HL-60/S4 treated with phorbol 12-myristate 13-acetate at 8.2 ng/mL for 4 days and 3 days (cell line): ENCODE measurements at regions not wholly inside any gene's neighbourhood (a gene's known extent, or its start where the extent isn't known, plus 50 kb on each side); places are given as distances from the start of the nearest gene placed in this dataset.

Experiments
- in situ Hi-C: fragments of 300-500 bp; cut with MboI; formaldehyde crosslinking; loops from 2 replicates; pipeline ENCODE4 v1.15.0; 2022; ENCODE audit warnings: low sequenced_read_pairs

- in situ Hi-C loops = no loop called here
Measured at GRCh38 chr2:196338440-196338839, 167.1 kb upstream of the STK17B start.

GRCh38 chr2:196341277-196341841 is 170.0 kb upstream of the STK17B start:
- in situ Hi-C loops = loop anchor here (10.0 kb wide), 1 partner anchor 217 kb away; no protein-coding TSS in a partner anchor

GRCh38 chr2:196344397-196344796 is 173.0 kb upstream of the STK17B start:
- in situ Hi-C loops = loop anchor here (10.0 kb wide), 1 partner anchor 220 kb away; no protein-coding TSS in a partner anchor

GRCh38 chr2:196353717-196354116 is 182.3 kb upstream of the STK17B start:
- in situ Hi-C loops = no loop called here

GRCh38 chr2:196354186-196354585 is 182.8 kb upstream of the STK17B start:
- in situ Hi-C loops = no loop called here

- in situ Hi-C loops = no loop called here
Measured at GRCh38 chr2:196356332-196356731, 185.0 kb upstream of the STK17B start.

GRCh38 chr2:196360650-196361049 is 189.3 kb upstream of the STK17B start:
- in situ Hi-C loops = no loop called here

GRCh38 chr2:196361606-196362326 is 190.4 kb upstream of the STK17B start:
- in situ Hi-C loops = no loop called here

- in situ Hi-C loops = no loop called here
Measured at GRCh38 chr2:196362973-196363549, 191.7 kb upstream of the STK17B start.

GRCh38 chr2:196365145-196365544 is 193.8 kb upstream of the STK17B start:
- in situ Hi-C loops = no loop called here

GRCh38 chr2:196365923-196366322 is 194.5 kb upstream of the STK17B start:
- in situ Hi-C loops = no loop called here

GRCh38 chr2:196367633-196368032 is 196.3 kb upstream of the STK17B start:
- in situ Hi-C loops = no loop called here

GRCh38 chr2:196368546-196369225 is 197.3 kb upstream of the STK17B start:
- in situ Hi-C loops = no loop called here

- in situ Hi-C loops = no loop called here
Measured at GRCh38 chr2:196369967-196370366, 198.6 kb upstream of the STK17B start.

GRCh38 chr2:196370381-196370780 is 199.0 kb upstream of the STK17B start:
- in situ Hi-C loops = no loop called here

GRCh38 chr2:196372276-196372809 is 201.0 kb upstream of the STK17B start:
- in situ Hi-C loops = no loop called here

GRCh38 chr2:196372811-196373664 is 201.7 kb upstream of the STK17B start:
- in situ Hi-C loops = no loop called here

- in situ Hi-C loops = no loop called here
Measured at GRCh38 chr2:196376984-196377877, 205.9 kb upstream of the STK17B start.

GRCh38 chr2:196379600-196379999 is 208.2 kb upstream of the STK17B start:
- in situ Hi-C loops = no loop called here
